NOMO-1 treated with DMSO at 0.1 percent for 48 hours (cell line): ENCODE measurements at regions not wholly inside any gene's neighbourhood (a gene's known extent, or its start where the extent isn't known, plus 50 kb on each side); places are given as distances from the start of the nearest gene placed in this dataset.

ENCODE experiments used
- DNase-seq: peaks from one replicate; lab custom pipeline; 2025; ENCODE audit not compliant: unreplicated experiment; lab: John Stamatoyannopoulos, UW

DNA sequence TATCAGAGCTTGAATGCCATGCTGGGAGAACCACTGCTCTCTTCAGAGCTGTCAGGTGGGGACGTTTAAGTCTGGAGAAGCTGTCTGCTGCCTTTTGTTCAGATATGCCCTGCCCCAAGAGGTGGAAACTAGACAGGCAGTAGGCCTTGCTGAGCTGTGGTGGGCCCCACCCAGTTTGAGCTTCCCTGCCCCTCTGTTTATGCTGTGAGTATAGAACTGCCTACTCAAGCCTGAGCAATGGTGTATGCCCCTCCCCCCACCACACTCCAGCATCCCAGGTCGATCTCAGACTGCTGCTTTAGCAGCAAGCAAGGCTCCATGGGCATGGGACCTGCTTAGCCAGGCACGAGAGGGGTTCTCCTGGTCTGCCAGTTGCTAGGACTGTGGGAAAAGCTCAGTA, 362.3 kb downstream of the FAM170A start:
- no peak for DNase-seq

DNA sequence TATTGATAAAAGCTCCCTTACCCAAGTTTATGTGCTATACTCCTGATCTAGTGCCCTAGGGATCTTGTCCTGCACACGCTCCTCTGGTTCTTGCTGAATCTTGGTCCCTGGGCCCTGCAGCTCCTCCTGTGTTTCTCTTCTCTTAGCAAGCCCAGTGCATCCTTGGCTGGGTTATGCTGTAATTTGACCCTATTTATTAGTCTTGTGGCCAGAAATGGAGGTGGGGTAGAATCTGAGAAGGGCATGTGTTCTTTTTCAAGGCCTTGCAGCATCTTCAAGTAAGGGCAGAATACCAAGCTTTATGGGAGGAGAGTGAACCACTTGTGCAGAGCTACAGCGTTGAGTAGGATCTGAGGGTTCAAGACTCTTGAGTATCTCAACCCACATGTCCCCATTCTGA, 366.8 kb downstream of the FAM170A start:
- no peak for DNase-seq

DNA sequence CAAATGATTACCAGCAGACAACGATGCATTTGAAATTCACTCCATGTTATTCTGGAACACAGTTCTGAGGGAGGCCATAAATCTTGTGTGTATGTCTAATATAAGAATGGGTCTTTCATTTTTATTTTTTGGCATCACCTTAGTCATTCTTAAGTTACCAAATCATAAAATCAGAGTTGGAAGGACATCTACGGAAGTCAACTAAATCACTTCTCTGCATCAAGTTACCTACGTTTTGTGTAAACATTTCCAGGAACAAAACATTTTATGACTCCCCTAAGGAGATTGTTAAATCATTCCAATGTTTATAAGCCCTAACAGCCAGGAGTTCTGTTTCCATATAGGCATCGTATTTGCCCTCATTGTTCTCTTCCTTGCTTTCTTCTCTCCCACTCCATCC, 378.2 kb downstream of the FAM170A start:
- DNase-seq = no peak

DNA sequence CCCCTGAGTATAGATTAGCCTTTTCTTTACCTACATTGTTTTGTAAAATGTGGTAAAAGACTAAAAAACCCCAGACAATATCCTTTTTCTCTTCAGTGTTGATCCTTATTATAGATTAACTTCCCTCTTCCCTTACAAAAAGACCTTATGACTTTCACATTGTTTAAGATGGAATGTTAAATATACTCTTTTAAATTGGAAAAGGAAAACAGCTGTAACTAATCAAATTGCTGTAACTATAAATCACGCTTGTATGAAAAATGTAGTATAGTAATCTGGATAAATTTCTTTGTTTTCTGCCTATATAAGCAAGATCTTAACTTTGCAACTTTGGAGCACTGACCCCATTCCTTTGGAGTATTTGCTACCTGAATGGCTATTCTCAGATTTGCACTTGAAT, 383.1 kb downstream of the FAM170A start:
- no peak for DNase-seq

DNA sequence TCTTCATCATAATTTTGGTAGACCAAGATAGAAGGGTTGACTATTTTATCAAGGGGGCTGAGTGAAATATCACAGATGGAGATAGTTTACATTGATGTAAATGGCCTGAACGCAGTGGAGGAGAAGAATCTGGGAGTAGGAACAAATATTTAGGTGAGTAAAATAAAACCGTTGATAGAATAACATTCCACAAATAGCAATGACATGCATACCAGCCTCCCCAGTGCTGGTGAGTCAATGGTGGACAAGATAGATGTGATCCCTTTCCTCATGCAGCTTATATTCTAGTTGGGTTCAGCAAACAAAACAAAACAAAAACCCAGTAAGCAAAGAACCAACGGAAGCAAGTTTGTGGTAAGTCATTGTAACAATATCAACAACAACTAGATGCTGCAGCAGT, 385.2 kb downstream of the FAM170A start:
- DNase-seq = no peak

DNA sequence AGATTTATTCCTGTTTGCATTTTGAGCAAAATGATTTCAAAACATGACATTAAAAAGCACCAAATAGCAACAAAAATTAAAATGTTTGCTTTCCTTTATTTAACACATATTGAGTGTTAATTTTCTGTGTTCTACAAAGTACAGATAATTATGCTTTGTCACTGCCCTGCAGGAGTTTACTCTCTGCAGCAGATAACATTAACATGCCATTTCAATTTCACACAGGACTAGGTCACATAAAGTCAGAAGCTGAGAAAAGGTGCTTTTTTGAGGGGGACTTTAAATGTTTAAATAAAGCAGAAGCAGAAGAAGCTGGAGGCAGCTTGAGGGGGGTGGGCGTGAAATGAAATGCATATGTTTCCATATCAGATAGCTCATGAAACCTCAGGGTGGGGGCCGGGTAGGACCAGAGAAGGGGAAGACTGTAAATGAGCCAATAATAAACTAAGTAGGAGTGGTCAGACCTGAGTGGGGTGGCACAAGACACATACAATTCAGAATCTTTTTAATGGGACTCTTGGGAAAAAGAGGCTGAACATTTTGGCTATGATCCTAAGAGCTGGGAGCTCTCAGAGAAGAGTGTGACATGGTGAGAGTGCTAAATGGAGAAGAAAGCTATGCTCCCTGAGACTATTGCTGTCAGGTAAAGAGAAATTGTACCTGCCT, 387.5 kb downstream of the FAM170A start:
- DNase-seq = no peak

DNA sequence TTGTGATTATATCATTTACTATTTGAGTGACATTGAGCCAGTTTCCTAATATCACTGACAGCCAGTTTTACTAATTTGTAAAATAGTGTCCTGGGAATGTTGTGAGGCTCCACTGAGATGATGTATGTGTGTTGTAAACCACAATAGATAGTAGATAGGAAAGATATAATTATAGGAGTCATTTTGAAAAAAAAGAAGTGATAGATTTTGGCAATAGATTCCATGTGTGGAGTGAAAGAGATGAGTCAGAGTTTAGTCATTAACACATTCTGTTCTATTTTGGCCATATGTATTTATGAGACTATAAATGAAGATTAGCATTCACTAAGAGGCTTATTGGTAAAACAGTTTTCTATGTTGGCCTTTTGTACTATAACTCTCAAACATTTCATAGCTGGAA, 388.2 kb downstream of the FAM170A start:
- peak; percentile 57 for DNase-seq

DNA sequence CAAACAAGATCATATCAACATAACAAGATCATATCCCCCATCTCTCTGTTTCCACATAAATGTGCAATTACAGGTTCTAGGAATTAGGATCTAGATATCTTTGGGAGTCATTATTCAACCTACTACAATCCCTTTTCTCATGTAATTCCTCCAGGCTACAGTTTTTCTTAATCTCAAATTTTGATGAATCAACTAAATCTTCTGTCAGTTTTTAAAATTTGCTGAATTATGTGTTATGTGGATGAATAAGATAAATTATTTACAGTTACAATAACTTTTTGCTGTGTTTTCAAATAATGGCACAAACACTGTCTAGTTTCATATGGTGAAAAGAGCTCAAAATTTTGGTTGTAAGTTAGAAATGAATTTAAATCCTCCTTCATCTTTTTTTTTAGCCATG, 405.8 kb downstream of the FAM170A start:
- no peak for DNase-seq

DNA sequence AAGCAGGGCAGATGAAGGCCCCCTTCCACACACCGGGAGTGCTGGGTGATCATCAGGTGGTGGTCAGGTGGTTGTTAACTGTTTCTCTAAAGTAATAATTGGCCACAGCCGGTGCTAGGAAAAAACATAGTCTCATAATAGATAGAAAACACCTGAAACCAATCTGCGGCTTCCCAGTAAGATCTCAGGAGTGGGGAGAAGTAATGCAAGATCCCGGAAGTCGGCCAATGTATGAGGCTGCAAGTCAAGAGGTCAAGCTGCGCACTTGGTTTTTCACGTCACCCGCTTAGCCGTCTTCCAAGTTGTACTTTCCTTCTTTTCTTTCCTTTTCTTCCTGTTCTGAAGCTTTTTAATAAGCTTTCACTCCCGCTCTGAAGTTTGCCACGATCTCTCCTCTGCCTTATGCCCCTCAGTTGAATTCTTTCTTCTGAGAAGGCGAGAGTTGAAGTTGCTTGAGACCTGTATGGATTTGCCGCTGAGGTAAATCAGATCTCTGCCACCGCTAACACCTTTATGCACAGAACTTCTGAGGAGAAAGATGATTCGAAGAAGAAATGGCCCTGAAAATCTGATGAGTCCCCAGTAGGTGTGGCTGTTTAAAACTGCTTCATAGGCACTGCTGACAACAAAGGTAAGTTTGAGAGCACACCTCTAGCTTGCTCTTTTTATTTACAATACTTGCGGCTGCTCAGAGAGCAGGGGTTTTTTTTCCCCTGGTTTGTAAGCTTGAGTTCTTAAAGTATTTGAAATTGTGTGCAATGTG, 406.6 kb downstream of the FAM170A start:
- DNase-seq = no peak

DNA sequence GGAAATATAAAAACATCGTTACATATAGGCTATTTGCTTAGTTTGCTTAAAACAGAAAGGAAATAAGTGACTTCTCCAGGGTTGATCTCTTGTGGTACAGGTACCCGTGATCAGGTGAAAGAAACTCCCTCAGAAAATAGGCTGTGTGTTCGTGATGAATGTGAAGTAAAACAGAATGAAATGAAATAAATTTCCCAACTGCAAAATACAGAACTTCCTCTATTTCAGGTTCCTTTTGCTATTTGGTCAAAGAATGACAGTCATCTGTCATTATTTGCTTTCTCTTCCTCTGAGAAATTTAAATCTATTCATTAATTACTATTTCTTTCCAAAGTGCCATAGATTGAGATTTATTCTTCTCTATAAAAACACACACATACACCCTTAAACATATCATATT, 408.1 kb downstream of the FAM170A start:
- DNase-seq = peak; percentile 74

DNA sequence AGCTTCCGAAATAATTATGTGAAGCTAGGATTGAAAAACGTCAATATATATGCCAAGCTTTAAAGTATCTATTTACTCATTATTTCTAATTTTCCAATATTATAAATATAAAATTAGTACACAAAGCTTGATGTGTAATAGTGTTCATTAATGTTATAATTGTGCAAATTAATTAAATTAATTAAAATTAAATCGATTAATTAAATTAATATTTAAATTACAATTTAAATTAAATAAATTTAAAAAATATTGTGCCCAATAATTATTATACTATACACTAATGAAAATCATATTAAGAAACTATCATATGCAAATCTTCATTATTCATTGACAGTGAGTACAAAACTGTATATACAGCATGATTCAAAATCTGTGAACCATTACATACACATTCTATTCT, 409.8 kb downstream of the FAM170A start:
- DNase-seq = no peak

DNA sequence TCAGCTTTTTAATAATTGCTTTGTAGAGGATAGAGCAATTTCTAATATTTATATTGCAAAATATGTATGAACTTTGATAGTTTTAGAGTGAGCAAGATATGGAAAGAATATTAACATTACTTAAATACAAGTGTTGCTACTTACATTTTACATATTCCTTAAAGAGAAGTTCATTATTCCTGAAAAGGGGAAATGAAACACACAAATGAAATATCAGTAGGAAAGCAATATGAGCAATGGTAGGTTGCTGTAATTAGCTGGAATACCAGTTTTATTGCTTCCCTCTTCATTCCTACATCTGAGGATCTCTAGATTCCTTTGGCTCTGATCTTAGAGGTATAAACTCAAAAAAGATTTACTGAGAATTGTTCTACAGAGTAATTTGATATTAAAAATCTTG, 414.1 kb downstream of the FAM170A start:
- DNase-seq = no peak

DNA sequence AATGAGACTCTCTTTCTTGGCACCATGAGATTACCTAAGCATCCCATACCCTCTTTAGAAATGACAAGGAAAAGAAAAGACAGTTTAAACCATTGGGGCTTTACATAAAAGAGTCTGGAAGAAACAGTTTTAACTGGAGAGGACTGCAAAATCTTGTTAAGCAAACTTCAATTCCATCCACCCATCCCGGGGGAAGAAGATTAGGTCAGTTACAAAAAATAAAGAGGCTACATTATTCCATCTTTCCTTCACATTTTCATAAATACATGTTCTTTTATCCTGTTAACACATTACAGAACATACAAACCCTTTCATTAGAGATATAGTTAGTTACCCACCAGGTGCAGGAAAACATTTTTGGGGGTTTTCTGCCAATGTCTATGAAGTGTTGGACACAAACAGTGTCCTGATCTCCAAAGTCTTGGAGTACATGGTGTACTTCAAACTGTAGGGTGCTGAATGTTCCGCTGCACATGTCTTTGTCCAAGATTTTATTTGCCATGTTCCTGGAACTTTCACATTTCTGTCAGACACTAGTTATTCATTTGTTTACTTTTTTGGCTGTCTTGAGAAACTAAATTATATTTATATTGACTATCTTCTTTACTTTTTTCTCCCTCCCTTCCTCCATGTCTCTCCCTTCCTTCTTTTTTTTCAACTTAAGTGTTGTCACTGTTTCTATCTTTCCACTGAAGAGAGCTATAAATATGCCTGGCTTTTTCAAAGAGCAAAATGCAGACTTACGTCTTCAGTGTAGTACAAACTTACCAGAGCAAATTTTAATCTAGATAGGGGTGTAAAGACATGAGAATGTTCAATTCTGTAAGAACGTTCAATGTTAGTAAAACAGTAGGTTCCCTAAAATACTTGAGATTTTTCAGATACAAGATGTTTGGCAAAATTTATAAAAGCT, 410.9 kb upstream of the PRR16 start:
- DNase-seq = no peak

DNA sequence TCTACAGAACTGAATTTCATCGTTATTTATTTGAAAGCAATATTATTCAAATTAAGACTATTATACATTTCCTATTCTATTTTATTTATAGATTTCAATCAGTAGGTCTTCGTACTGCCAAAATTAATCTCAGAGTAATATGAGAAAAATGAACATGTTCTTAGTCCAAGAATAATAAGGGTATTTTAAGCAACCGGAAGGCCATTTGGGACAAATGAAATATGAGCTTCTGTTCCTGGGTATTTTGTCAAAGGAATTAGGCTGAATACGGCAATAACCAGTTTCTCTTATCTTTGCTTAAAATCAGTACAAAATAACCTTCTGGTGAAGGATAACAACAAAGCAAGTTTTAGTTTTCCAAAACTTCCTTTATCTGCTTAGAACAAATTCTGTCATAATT, 410.3 kb upstream of the PRR16 start:
- no peak for DNase-seq

DNA sequence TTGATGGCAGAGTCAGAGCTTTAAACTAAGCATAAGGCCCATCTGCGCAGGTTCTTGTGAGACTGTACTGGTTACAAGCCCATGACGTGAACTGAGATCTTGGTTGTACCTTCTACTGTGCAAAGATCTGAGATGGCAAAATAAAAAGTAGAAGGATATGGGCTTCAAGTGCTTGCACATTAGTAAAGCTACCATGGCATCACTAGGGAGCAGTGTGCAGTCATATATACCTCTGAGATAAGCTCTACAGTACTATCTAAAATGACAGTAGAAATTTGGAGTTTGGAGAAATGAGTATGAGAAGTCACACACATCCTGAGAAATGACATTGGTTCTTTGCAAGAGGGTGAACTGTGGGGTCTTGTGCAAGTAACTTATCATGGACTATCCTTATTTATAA, 408.2 kb upstream of the PRR16 start:
- DNase-seq = peak; percentile 25

DNA sequence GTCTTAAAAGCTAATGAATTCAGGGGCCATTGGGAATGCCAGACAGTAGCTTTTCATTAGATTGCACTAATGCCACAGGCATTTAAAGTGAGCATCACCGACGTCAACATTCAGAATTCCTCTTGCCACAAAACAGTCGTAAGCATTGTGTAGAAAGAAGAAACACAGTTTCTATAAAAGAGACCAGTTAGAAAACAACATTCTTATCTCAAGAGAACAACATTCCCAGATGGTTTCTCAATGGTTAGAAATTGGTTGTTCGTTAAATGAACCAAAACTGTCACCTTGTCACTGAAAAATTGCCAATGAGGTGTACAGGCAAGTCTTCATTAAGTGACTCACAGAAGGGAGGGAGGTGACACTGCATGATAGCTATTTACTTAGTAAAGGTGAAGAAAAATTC, 401.6 kb upstream of the PRR16 start:
- no peak for DNase-seq

DNA sequence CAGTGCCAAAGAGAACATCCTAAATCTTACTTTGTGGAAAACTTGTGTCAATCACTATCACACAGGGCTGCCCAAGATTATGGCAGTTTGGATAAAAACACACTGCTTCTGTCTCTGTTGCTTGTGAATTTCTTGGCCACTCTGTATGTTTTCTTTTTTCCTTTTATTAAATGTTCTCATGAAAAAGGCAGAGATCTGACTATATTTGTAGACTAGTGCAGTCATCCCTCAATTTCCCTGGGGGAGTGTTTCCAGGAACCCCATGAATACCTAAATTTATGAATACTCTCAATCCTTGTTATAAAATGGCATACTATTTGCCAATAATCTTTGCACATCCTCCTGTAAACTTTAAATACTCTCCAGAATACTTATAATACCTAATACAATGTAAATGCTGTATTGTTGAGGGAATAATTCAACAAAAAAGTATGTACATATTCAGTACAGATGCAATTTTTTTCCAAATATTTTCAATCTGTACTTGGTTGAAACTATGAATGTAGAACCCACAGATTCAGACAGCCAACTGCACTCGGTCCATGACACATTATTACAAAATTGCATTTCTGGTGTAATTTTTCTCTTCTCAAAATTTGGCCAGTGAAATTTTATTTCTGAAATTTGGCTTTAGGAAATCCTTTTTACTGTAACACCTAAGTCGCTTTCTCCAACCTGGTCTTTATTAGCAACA, 391.9 kb upstream of the PRR16 start:
- no peak for DNase-seq

DNA sequence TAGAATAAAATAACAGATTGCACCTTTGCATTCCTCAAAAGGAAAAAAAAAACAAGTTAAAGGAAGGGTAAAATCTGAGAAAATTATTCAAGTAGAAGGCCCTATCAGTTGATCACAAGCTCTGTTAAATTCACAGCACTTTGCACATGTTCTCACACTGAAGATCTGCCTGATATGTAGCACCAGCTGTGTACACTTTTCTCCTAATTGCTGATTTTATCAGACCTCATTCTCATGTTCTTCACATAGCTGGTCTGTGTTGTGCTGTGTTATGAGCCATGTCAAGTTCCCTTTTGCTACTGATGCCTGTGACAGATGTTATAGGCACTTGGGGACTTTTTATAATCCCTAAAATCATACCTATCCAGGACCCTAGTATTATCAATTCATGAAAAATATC, 390.4 kb upstream of the PRR16 start:
- DNase-seq = no peak

DNA sequence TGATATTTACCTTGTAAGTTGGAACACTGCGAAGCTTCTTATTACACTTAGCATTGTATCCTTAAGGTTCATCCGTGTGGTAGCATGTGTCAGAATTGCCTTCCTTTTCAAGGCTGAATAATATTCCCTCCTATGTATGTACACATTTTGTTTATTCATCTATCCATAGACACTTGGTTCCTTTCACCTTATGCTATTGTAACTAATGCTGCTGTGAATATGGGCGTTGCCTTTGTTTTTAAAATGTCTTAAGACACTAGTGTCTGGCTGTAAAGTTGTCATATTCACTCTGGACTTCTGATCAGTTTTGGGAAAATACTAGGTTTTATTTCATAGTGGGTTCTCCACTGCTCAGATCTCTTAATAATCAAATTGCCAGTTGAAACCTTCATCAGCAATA, 383.3 kb upstream of the PRR16 start:
- DNase-seq = no peak

DNA sequence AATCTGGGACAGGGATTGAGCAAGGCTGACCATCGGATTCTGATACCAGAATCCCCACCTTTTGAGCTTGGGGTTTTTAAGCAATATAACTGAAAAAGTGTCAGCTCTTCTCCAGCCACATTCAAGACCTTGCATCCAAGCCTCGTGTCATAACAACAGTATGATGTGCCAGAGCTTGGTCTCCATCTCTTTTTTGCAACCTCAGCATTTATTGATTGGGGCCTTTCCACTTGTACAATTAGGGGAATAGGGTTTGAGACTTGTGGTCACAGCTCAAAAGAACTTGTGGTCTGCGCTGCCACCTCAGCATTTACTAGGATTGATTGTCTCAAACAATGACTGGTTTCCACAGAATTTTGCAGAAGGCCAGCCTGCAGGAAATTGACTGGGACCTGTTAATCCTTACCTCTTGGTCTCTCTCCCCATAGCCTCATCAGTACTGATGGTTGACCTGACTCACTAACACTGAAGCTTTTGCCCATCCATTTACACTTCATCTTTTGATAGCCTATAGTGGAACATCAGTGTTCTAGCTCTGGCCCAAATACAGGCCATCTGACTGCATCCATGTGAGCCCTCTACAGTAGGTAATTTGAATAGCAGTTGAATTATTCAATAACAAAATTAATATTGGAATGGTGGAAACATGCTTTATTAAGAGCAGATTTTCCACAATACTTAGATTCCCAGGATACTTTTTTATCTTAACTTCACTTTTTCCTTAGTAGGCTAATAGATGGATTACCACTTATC, 381.6 kb upstream of the PRR16 start:
- DNase-seq = no peak
